Left ventricle myocardium inferior (tissue), 1 donor: ENCODE measurements at regions not wholly inside any gene's neighbourhood (a gene's known extent, or its start where the extent isn't known, plus 50 kb on each side); places are given as distances from the start of the nearest gene placed in this dataset.
"Not testable (repeated sequence)": the region's sequence is repeated elsewhere in the genome, so short reads cannot be mapped to it uniquely, and the experiment has no call there.

Experiments used
- DNase-seq: peaks from one replicate; pipeline ENCODE4 v3.0.0-alpha.2; 2020
- H3K27ac ChIP-seq: fragments of 200-600 bp; replicated peaks from 2 replicates; pipeline ENCODE4 v1.8.0; 2021
- H3K27me3 ChIP-seq: fragments of 200-600 bp; 2 replicates; pipeline ENCODE4 v1.8.0; 2021; ENCODE audit warnings: low read depth
- H3K36me3 ChIP-seq: fragments of 200-600 bp; 2 replicates; pipeline ENCODE4 v1.8.0; 2021
- H3K4me1 ChIP-seq: fragments of 200-600 bp; 2 replicates; pipeline ENCODE4 v1.8.0; 2021
- H3K4me3 ChIP-seq: fragments of 200-600 bp; 2 replicates; pipeline ENCODE4 v1.8.0; 2021; ENCODE audit warnings: mild to moderate bottlenecking, moderate library complexity
- H3K9me3 ChIP-seq: fragments of 200-600 bp; replicated peaks from 2 replicates; pipeline ENCODE4 v1.8.0; 2021
- intact Hi-C: fragments of 100-400 bp; cut with micrococcal nuclease; formaldehyde crosslinking; loops from one replicate; pipeline ENCODE4 v1.11.0; 2022
- TF ChIP-seq, protein P1 (sequence below): fragments of 200-600 bp; IDR thresholded peaks from 2 replicates; pipeline ENCODE4 v1.8.0; 2021; ENCODE audit warnings: antibody characterized with exemption, mild to moderate bottlenecking, borderline replicate concordance
- donor health status: DM: no; HTN: yes; CAD: no; lungs with severe emphysema.

DNA sequence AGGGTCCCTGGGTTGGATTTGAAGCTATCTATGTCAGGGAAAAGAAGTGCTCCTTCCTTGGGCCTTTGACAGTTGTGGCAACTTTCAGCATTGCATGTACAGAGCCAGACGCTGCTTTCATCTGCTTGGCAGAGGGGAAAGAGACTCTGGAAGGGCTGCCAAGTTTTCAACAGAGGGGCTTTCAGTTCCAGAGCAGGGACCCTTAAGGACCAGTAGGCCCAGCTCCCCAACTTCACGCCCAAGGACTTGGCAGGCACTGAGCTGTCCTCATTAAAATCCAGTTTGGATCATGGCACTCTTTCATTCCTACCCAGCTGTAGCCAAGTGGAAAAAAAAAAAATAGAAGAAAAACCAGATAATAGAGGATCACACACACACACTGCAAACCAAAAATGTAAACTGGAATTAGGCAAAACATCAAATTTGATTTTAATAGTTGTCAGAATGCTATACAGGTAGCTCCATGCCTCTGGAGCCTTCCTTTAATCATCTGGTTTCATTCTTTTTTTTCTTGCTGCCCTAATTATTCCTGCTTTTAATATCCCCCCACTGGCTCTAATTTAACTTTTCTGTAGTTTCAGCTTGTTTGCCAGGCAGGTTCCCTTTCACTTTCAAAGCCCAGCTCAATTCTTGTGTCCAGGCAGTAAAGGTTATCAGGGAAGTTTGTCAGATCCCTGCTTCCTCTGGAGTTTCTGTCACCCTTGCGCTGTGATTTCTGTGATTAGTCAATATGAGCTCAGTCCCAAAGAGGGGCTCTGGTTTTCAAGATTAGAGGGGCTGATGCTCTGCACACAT is 702.6 kb upstream of the CDH8 start:
- no peaks in the 10 kb centered on the region for H3K4me1 ChIP-seq
- no peaks in the 10 kb centered on the region for H3K36me3 ChIP-seq
- TF ChIP-seq, protein P1, sequence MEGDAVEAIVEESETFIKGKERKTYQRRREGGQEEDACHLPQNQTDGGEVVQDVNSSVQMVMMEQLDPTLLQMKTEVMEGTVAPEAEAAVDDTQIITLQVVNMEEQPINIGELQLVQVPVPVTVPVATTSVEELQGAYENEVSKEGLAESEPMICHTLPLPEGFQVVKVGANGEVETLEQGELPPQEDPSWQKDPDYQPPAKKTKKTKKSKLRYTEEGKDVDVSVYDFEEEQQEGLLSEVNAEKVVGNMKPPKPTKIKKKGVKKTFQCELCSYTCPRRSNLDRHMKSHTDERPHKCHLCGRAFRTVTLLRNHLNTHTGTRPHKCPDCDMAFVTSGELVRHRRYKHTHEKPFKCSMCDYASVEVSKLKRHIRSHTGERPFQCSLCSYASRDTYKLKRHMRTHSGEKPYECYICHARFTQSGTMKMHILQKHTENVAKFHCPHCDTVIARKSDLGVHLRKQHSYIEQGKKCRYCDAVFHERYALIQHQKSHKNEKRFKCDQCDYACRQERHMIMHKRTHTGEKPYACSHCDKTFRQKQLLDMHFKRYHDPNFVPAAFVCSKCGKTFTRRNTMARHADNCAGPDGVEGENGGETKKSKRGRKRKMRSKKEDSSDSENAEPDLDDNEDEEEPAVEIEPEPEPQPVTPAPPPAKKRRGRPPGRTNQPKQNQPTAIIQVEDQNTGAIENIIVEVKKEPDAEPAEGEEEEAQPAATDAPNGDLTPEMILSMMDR = no peak
- H3K27ac ChIP-seq = no peak overlapping the region
- H3K27me3 ChIP-seq = no peaks in the 10 kb centered on the region
- DNase-seq = no peak
- intact Hi-C loops = no loop called here
- H3K4me3 ChIP-seq = no peak overlapping the region
- no peaks in the 10 kb centered on the region for H3K9me3 ChIP-seq

DNA sequence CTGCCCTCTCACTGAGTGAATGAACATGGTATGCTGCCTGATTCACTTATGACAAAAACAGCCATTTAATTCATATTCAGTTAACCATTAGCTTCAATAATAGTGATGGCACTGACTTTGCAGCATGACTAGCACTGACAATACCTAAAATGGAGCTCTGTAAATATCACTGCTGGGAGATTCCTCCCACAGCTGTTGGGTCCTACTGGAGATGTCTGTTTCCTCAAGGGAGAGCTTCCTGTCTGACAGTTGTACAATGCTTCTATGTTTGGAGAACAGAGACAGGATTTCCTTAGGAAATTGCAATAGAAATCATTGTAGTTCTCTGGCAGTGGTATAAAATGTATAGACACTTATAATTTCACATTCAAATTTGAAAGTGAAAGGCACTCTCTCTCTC is 695.9 kb upstream of the CDH8 start:
- H3K4me1 ChIP-seq = no peaks in the 10 kb centered on the region
- intact Hi-C loops = no loop called here

DNA sequence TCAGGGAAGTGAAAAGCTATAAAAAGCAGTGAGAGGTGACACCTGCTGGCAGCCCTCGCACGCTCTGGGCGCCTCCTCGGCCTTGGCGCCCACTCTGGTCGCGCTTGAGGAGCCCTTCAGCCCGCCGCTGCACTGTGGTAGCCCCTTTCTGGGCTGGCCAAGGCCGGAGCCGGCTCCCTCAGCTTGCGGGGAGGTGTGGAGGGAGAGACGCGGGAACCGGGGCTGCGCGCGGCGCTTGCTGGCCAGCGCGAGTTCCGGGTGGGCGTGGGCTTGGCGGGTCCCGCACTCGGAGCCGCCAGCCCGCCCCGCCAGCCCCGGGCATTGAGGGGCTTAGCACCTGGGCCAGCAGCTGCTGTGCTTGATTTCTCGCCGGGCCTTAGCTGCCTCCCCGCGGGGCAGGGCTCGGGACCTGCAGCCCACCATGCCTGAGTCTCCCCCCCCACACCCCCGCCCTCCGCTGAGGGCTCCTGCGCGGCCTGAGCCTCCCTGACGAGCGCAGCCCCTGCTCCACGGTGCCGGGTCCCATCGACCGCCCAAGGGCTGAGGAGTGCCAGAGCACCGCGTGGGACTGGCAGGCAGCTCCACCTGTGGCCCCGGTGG is 688.5 kb upstream of the CDH8 start:
- peaks cover 45% of the 10 kb centered on the region for H3K9me3 ChIP-seq
- H3K27me3 ChIP-seq, intact Hi-C loops, H3K36me3 ChIP-seq, H3K27ac ChIP-seq, H3K4me3 ChIP-seq, H3K4me1 ChIP-seq, DNase-seq: not testable (repeated sequence)

More for the DNA sequence above, 695.9 kb upstream of the CDH8 start:
- TF ChIP-seq, protein P1 = no peak
- peaks cover 11% of the 10 kb centered on the region for H3K9me3 ChIP-seq
- no peak overlapping the region for H3K27ac ChIP-seq
- H3K4me3 ChIP-seq = no peak overlapping the region
- no peaks in the 10 kb centered on the region for H3K27me3 ChIP-seq
- DNase-seq = no peak
- no peaks in the 10 kb centered on the region for H3K36me3 ChIP-seq

DNA sequence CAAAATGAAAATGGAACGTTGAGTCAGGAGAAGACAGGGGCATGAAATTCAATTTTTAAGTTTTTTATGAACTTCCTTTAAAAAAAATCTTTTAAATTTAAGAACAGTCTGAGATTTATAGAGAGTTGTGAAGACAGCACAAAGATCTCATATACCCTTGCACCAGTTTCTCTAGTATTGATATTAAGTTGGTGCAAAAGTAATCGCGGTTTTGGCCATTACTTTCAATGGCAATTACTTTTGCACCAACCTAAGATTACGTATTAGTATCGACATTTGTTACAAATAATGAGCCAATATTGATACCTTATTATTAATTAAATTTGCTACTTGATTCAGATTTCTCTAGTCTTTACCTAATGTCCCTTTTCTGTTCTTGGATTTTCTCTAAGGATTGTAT is 684.4 kb upstream of the CDH8 start:
- no peak for DNase-seq
- intact Hi-C loops = no loop called here
- Histone ChIP-seq H3K36me3 (no peaks in the 10 kb centered on the region), H3K4me3 (no peak overlapping the region), H3K27ac (no peak overlapping the region), H3K27me3 (no peaks in the 10 kb centered on the region), H3K9me3 (peaks cover 36% of the 10 kb centered on the region), H3K4me1 (no peaks in the 10 kb centered on the region)
- TF ChIP-seq, protein P1 = no peak

DNA sequence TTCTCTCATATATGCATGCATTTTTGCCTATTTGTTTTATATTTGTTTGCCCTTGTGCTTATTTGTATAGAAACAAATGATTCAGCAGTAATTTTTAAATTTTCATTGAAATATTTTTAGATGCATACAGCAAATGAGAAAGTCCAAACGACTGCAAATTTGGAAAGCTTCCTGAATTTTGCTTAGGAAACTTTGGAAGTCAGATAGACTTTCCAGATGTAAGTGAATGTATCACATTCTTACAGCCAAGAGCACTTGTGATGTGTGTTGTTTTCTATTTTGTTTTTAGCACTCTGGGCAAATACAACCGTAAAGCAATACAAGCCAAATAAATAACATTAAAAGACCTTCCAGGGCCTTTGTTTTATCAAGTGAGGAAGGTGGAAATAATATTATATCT is 680.8 kb upstream of the CDH8 start:
- H3K4me3 ChIP-seq = no peak overlapping the region
- H3K36me3 ChIP-seq = no peaks in the 10 kb centered on the region
- no peak for DNase-seq
- H3K4me1 ChIP-seq = no peaks in the 10 kb centered on the region
- H3K27ac ChIP-seq = no peak overlapping the region
- intact Hi-C loops = no loop called here
- no peaks in the 10 kb centered on the region for H3K27me3 ChIP-seq
- TF ChIP-seq, protein P1 = no peak
- peaks cover 15% of the 10 kb centered on the region for H3K9me3 ChIP-seq

DNA sequence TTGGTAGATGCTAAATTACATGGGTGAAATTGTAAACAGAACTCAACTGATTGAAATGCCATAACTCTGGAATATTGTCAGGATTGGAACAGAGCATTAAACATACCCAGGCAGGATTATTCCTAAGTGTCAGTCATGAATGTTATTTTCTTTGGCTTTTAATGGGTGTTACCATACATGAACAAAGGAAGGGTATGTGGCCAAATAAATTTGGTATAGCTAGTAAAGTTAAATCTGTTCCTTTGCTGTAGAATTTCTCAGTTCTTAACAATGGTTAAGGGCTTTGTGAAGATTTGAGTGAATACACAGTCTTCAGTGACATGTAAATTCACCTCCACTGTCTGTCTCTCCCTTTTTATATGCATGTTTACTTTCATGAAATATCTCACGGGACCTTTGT is 679.5 kb upstream of the CDH8 start:
- H3K27me3 ChIP-seq = no peaks in the 10 kb centered on the region
- no peak overlapping the region for H3K27ac ChIP-seq
- H3K9me3 ChIP-seq = peaks cover 11% of the 10 kb centered on the region
- TF ChIP-seq, protein P1 = no peak
- no peaks in the 10 kb centered on the region for H3K4me1 ChIP-seq
- DNase-seq = no peak
- intact Hi-C loops = no loop called here
- no peak overlapping the region for H3K4me3 ChIP-seq
- no peaks in the 10 kb centered on the region for H3K36me3 ChIP-seq
